ENCODE measurements at regions not wholly inside any gene's neighbourhood (a gene's known extent, or its start where the extent isn't known, plus 50 kb on each side); places are given as distances from the start of the nearest gene placed in this dataset.

GRCh38 chr7:12815871-12816270, 128.4 kb downstream of the ARL4A start:
- Histone ChIP-seq H3K36me3 (no peaks in the 10 kb centered on the region), H3K4me1 (no peaks in the 10 kb centered on the region), H3K27me3 (no peaks in the 10 kb centered on the region), H3K27ac (no peak overlapping the region), H3K4me3 (no peak overlapping the region), H3K9me3 (no peaks in the 10 kb centered on the region)
- TF ChIP-seq POLR2AphosphoS5 (IDR thresholded peaks at IDR 0.05): no peak
- TF ChIP-seq, protein P1, sequence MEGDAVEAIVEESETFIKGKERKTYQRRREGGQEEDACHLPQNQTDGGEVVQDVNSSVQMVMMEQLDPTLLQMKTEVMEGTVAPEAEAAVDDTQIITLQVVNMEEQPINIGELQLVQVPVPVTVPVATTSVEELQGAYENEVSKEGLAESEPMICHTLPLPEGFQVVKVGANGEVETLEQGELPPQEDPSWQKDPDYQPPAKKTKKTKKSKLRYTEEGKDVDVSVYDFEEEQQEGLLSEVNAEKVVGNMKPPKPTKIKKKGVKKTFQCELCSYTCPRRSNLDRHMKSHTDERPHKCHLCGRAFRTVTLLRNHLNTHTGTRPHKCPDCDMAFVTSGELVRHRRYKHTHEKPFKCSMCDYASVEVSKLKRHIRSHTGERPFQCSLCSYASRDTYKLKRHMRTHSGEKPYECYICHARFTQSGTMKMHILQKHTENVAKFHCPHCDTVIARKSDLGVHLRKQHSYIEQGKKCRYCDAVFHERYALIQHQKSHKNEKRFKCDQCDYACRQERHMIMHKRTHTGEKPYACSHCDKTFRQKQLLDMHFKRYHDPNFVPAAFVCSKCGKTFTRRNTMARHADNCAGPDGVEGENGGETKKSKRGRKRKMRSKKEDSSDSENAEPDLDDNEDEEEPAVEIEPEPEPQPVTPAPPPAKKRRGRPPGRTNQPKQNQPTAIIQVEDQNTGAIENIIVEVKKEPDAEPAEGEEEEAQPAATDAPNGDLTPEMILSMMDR (IDR thresholded peaks at IDR 0.05): no peak
- TF ChIP-seq EP300 (IDR thresholded peaks at IDR 0.05): no peak
- TF ChIP-seq POLR2A (IDR thresholded peaks at IDR 0.05): no peak
- no peak for ATAC-seq

DNA sequence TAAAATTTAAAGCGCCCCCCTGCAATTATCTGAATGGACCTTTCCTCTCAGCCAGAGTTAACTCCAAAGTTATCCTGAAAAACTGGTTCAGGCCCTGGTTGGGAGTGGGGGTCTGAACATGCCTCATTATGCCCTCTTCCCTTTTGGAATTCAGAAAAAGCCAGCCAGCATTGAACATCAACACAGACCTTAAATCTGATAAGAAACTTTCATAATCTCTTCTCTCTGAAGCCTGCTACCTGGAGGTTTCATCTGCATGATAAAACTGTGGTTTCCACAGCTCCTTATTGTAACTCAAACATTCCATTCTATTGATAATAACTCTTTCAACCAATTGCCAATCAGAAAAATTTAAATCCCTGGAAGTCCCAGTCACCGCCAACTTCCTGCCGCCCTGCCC, 133.3 kb downstream of the ARL4A start:
- no peak overlapping the region for H3K27ac ChIP-seq
- TF ChIP-seq, protein P1 (IDR thresholded peaks at IDR 0.05): no peak
- no peak for TF ChIP-seq POLR2AphosphoS5 (IDR thresholded peaks at IDR 0.05)
- no peak for TF ChIP-seq POLR2A (IDR thresholded peaks at IDR 0.05)
- TF ChIP-seq EP300 (IDR thresholded peaks at IDR 0.05): no peak
- no peaks in the 10 kb centered on the region for H3K4me1 ChIP-seq
- H3K27me3 ChIP-seq: no peaks in the 10 kb centered on the region
- no peaks in the 10 kb centered on the region for H3K36me3 ChIP-seq
- no peaks in the 10 kb centered on the region for H3K9me3 ChIP-seq
- no peak overlapping the region for H3K4me3 ChIP-seq
- 81 to 96% methylated on average over 3 of the region's 3 CpGs for WGBS, 2 donors (ENCODE audit: low coverage in 1 of 2)
- ATAC-seq: no peak

- WGBS, 2 donors (ENCODE audit: low coverage in 1 of 2): 50 to 73% methylated on average over 2 of the region's 2 CpGs
- no peaks in the 10 kb centered on the region for H3K36me3 ChIP-seq
- no peak for ATAC-seq
- H3K9me3 ChIP-seq: no peaks in the 10 kb centered on the region
- no peak overlapping the region for H3K27ac ChIP-seq
- H3K27me3 ChIP-seq: no peaks in the 10 kb centered on the region
- H3K4me3 ChIP-seq: no peak overlapping the region
- no peaks in the 10 kb centered on the region for H3K4me1 ChIP-seq
- TF ChIP-seq POLR2AphosphoS5 (IDR thresholded peaks at IDR 0.05) (no peak), POLR2A (IDR thresholded peaks at IDR 0.05) (no peak), EP300 (IDR thresholded peaks at IDR 0.05) (no peak)
- TF ChIP-seq, protein P1 (IDR thresholded peaks at IDR 0.05): no peak
Observed at GRCh38 chr7:12821746-12822145, 134.3 kb downstream of the ARL4A start.

DNA sequence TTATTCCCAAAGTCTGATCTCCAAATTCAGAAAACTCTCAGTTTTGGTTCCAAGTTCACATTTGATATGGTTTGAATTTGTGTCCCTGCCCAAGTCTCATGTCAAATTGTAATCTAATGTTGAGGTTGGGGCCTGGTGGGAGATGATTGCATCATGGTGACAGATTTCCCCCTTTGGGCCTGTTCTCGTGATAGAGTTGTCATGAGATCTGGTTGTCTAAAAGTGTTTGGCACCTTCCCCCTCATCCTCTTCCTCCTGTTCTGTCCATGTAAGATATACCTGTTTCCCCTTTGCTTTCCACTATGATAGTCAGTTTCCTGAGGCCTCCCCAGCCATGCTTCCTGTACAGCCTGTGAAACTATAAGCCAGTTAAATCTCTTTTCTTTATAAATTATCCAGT, 138.6 kb downstream of the ARL4A start:
- Histone ChIP-seq H3K4me1 (no peaks in the 10 kb centered on the region), H3K4me3 (no peak overlapping the region)

GRCh38 chr7:12827219-12827821, 139.9 kb downstream of the ARL4A start:
- H3K27ac ChIP-seq: no peak overlapping the region
- no peak for ATAC-seq
- no peaks in the 10 kb centered on the region for H3K4me1 ChIP-seq
- H3K4me3 ChIP-seq: no peak overlapping the region
- H3K27me3 ChIP-seq: no peaks in the 10 kb centered on the region
- 84 to 91% methylated on average over 4 of the region's 4 CpGs for WGBS, 2 donors (ENCODE audit: low coverage in 1 of 2)
- TF ChIP-seq, protein P1 (IDR thresholded peaks at IDR 0.05): no peak
- no peak for TF ChIP-seq EP300 (IDR thresholded peaks at IDR 0.05)
- no peak for TF ChIP-seq POLR2AphosphoS5 (IDR thresholded peaks at IDR 0.05)
- no peak for TF ChIP-seq POLR2A (IDR thresholded peaks at IDR 0.05)
- no peaks in the 10 kb centered on the region for H3K9me3 ChIP-seq
- H3K36me3 ChIP-seq: no peaks in the 10 kb centered on the region

More for the DNA sequence above, 138.6 kb downstream of the ARL4A start:
- Histone ChIP-seq H3K27ac (no peak overlapping the region), H3K9me3 (no peaks in the 10 kb centered on the region), H3K27me3 (no peaks in the 10 kb centered on the region), H3K36me3 (no peaks in the 10 kb centered on the region)
- no peak for TF ChIP-seq POLR2A (IDR thresholded peaks at IDR 0.05)
- WGBS, 2 donors (ENCODE audit: low coverage in 1 of 2): 91 to 100% methylated on average over 1 of the region's 1 CpG
- ATAC-seq: no peak
